Activated naive CD4-positive, alpha-beta T cell treated with anti-CD3 and anti-CD28 coated beads for 36 hours (primary cell): ENCODE measurements at regions not wholly inside any gene's neighbourhood (a gene's known extent, or its start where the extent isn't known, plus 50 kb on each side); places are given as distances from the start of the nearest gene placed in this dataset.

Experiments
- CTCF ChIA-PET: fragments of 350-600 bp; sonication (Branson Sonifier 250); formaldehyde crosslinking; loops from one replicate; lab custom pipeline; 2021; ENCODE audit warnings: antibody characterized with exemption; lab: Charles Lee
- DNase-seq: peaks from one replicate; pipeline ENCODE4 v3.0.0-alpha.2; 2020
- H3K27ac Mint-ChIP-seq: one replicate; pipeline ENCODE4 v1.8.0; 2021; ENCODE audit warnings: mild to moderate bottlenecking, mixed read lengths
- H3K27me3 Mint-ChIP-seq: one replicate; pipeline ENCODE4 v1.8.0; 2021; ENCODE audit warnings: low read depth, mixed read lengths
- H3K36me3 Mint-ChIP-seq: one replicate; pipeline ENCODE4 v1.8.0; 2021; ENCODE audit warnings: low read depth, mixed read lengths
- H3K4me1 Mint-ChIP-seq: one replicate; pipeline ENCODE4 v1.8.0; 2021; ENCODE audit warnings: low read depth, mixed read lengths
- H3K4me3 Mint-ChIP-seq: one replicate; pipeline ENCODE4 v1.8.0; 2021; ENCODE audit warnings: mild to moderate bottlenecking, moderate library complexity, mixed read lengths
- H3K9me3 Mint-ChIP-seq: one replicate; pipeline ENCODE4 v1.8.0; 2021; ENCODE audit warnings: mixed read lengths
- intact Hi-C: fragments of 100-400 bp; cut with micrococcal nuclease; formaldehyde crosslinking; loops from one replicate; pipeline ENCODE4 v1.15.1; 2023

DNA sequence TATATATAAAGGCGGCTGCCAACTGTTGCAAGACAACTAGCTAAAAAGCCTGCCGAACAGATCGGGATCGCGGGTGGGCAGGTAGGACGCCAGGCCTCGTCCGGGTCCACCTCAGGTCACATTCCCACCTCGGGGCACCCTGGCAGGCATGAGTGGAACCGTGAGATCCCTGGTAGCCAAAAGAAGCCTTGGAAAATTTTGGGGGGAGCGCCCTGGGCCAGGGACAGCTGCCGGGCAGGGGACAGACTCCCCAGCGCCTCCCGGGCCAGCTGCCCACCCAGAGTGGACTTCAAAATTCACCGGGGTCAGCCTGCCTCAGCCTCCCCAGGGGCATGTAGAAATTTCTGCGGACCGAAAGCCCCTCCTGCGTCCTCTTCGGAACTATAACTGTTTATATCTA, 760.9 kb downstream of the KCNJ18 start:
- Mint-ChIP-seq H3K4me1 (no peaks in the 10 kb centered on the region), H3K27ac (no peak overlapping the region), H3K9me3 (peaks cover 15% of the 10 kb centered on the region), H3K36me3 (no peaks in the 10 kb centered on the region), H3K27me3 (no peaks in the 10 kb centered on the region), H3K4me3 (no peak overlapping the region)
- DNase-seq: no peak
- intact Hi-C loops: no loop called here
- CTCF ChIA-PET: no interaction called here

DNA sequence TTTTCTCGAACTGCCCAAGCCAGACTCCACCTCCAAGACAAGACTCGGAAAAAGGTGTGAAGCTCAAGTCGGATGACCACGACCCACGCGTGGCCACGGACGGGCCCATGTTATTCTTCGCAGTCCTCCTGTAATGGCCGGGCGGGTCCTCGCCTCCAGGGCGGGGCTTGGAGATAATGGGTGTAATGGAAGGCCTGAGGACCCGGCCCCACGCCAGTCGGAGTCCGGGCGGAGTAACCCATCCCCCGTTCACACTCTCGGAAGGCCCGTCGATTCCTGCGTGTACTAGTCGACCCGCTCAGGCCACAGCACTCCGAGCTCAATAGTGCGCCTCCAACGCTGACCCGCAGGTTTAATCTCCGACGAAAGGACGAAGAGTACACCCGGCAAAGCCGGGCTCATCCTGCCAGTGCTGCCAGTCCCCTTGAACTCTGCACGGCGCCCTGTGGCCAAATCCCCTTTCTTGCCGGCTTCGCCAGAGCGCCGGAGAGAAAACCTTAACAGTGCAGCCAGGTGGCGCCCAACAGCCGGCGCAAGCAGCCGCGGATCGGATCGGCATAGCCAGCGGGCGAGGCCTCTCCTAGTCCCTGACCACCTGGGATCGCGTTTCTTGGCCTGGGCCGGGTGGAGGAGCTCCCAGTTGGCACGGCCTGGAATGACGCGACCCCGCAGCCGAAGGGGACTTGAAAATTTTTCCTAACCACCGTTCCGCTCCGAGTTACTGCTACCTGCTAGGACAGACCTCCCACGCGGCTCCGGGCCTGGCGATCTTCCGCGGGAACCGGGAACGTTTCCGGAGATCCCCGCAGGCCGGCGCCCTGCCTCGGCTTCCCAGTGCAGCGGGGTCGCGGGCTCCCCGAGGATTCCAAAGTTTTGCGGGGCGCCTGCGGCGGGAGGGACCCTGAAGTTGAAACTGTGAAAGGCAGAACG, 762.0 kb downstream of the KCNJ18 start:
- no peak for DNase-seq
- intact Hi-C loops: no loop called here
- CTCF ChIA-PET: no interaction called here
- Mint-ChIP-seq H3K9me3 (peaks cover 18% of the 10 kb centered on the region), H3K27me3 (no peaks in the 10 kb centered on the region), H3K4me3 (no peak overlapping the region), H3K27ac (no peak overlapping the region), H3K36me3 (no peaks in the 10 kb centered on the region), H3K4me1 (no peaks in the 10 kb centered on the region)

DNA sequence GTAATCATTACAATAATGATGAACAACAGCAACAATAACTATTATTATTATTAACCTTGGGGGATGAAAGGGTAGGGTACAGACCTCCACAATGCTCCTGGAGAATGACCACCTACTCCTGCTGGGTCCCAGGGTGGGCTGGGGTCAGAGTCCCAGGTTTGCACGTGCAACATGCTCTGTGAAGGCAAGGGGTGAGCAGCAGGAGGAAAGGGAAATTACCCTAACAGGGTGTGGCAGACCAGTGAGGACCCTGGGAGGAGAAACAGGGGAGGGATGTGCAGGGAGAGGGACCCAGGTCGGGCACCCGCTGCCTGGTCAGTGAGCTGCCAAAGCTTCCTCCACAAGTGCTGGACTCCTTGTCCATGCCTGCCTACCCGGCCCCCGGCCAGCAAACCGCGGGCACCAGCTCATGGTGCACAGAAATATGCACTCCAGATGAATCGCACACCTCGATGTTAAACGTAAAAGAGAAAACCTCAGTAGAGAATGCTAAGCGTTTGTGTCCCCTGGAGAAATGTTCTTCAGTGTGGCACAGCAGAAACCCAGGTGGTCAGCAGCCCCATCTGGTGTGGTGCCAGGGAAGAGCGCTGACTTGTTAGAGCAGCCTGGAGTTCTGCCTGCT, 767.1 kb downstream of the KCNJ18 start:
- CTCF ChIA-PET: no interaction called here
- DNase-seq: no peak
- H3K4me3 Mint-ChIP-seq: no peak overlapping the region
- no peaks in the 10 kb centered on the region for H3K27me3 Mint-ChIP-seq
- no peak overlapping the region for H3K27ac Mint-ChIP-seq
- H3K4me1 Mint-ChIP-seq: no peaks in the 10 kb centered on the region
- no peaks in the 10 kb centered on the region for H3K36me3 Mint-ChIP-seq
- intact Hi-C loops: no loop called here
- peaks cover 17% of the 10 kb centered on the region for H3K9me3 Mint-ChIP-seq

DNA sequence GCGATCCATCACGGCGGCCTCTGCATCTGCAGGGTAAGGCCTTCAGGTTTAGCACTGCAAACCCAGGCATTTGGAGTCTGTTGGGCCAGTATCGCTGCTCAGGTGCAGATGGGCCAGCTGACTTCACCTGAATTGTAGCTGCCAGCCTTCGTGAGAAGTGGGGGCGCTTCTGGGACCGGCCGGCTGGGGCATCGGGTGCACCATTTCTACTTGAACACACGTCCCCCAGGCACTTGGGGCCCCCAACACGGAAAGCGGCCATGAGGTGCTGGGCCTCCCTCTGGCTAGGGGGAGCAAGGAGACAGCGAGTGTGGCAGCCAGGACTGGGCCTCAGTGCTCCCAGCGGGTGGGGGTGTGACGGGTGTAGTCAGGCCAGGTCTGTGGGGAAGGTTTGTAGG, 767.6 kb downstream of the KCNJ18 start:
- intact Hi-C loops: no loop called here
- Mint-ChIP-seq H3K4me1 (no peaks in the 10 kb centered on the region), H3K27me3 (no peaks in the 10 kb centered on the region), H3K9me3 (peaks cover 17% of the 10 kb centered on the region), H3K36me3 (no peaks in the 10 kb centered on the region), H3K27ac (no peak overlapping the region), H3K4me3 (no peak overlapping the region)
- CTCF ChIA-PET: no interaction called here
- no peak for DNase-seq

DNA sequence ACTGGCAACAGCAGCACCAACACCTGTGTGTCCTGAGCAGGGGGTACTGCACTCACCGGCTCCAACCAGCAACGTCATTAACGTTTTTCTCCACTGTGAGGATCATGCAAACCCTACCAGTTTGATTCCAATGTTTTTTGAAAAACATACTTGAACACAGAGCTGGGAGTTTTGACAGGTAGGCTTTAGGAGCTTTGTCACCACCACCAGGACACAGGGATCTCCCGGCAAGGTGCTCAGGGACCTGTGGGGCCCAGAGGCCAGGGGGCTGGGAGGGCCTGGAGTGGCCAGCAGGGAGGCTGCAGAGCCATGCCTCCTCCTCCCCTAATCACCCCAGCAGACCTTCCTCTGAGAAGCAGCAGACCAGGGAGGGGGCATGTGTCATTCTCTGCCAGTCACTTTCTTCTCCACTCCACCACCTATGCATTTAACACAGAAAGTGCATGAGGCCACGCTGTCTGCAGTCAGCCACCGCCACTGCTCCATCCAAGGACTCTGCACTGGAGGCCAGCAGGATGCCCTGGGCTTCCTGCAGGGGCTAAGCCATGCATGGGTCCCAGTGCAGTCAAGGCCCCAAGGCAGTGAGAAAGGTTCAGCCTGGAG, 768.2 kb downstream of the KCNJ18 start:
- no peaks in the 10 kb centered on the region for H3K4me1 Mint-ChIP-seq
- H3K4me3 Mint-ChIP-seq: no peak overlapping the region
- intact Hi-C loops: no loop called here
- no peaks in the 10 kb centered on the region for H3K27me3 Mint-ChIP-seq
- H3K36me3 Mint-ChIP-seq: no peaks in the 10 kb centered on the region
- H3K9me3 Mint-ChIP-seq: peaks cover 13% of the 10 kb centered on the region
- DNase-seq: no peak
- CTCF ChIA-PET: no interaction called here
- no peak overlapping the region for H3K27ac Mint-ChIP-seq

DNA sequence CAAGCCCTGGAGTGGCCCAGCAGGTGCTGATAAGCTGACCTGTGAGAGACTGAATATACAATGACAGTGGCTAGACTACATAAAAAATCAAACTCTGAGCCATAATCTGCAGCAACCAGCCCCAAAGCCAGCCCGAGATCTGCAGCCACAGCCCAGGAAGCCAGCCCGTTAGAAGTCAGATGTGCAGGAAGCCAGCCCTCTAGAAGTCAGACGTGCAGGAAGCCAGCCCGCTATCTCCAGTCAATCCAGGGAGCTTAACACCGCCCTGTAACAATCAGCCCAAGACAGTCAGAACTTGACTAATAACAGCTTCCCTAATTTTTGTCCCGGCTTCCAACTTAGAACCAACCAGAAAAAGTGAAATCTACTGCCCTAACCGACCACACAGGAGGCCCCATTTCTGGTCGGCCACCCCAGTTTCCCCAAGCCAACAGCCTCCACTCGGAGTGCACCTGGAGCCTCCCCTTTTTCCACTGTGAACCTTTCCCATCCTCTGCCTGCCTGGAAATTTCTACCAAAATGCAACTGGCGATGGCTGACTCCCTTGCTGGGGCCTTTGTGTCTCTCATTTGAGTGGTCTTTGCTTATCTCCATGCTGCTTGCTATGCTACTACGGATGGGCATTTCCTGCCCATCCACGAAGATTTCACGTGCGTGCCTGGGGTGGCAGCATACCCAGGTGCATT, 769.3 kb downstream of the KCNJ18 start:
- H3K27me3 Mint-ChIP-seq: no peaks in the 10 kb centered on the region

DNA sequence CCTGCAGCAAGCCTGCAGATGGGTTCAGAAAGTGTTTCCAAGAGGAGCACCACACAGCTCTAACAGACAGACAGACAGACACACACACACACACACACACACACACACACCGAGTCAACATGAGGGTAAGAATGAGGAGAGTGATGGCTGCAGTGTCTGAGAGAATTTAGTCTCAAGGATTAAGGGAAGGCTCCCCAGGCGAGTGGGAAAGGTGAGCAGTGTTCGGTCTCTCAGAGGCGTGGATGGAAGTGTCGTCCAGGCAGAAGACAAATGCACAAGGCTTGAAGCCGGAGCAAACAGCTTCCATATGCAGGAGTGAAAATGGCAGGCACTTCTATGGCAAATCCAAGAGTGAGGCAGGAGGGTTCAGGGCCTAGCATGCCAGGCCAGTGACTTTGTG, 770.1 kb downstream of the KCNJ18 start:
- intact Hi-C loops: no loop called here
- DNase-seq: no peak
- Mint-ChIP-seq H3K27ac (no peak overlapping the region), H3K36me3 (no peaks in the 10 kb centered on the region), H3K27me3 (no peaks in the 10 kb centered on the region), H3K4me3 (no peak overlapping the region), H3K9me3 (peaks cover 13% of the 10 kb centered on the region), H3K4me1 (no peaks in the 10 kb centered on the region)
- CTCF ChIA-PET: no interaction called here

More for the DNA sequence above, 769.3 kb downstream of the KCNJ18 start:
- H3K4me3 Mint-ChIP-seq: no peak overlapping the region
- H3K9me3 Mint-ChIP-seq: peaks cover 13% of the 10 kb centered on the region
- no peaks in the 10 kb centered on the region for H3K4me1 Mint-ChIP-seq
- intact Hi-C loops: no loop called here
- no peak overlapping the region for H3K27ac Mint-ChIP-seq
- CTCF ChIA-PET: no interaction called here
- no peak for DNase-seq
- no peaks in the 10 kb centered on the region for H3K36me3 Mint-ChIP-seq

DNA sequence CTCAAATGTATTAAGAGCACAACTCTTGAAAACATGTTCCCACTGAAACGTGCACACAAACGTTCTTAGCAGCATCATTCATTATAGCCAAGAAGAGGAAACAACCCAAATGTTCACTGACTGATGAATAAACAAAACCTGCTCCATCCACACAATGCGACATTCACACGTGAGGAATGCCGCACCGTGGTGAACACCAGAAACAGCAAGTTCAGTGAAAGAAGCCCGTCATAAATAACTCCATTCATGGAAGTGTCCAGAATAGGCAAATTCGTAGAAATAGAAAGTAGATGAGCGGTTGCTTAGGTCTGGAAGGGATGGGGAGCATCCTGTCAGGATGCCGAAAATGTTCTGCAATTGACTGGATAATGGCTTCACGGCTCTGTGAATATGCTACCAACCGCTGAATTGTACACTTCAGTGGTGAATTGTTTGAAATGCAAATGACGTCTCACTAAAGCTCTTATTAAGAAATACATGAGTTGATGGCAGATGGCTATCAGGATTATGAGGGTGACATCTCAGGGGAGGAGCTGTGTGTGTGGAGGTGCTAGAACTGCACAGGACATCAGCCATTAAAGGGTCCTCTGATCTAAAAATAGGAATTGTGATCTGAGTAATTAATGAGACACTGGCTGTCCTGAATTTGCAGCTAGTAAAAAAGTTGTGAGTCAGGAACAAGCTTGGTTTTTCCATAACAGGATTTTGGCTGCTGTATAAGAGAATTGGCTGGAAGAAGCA, 771.0 kb downstream of the KCNJ18 start:
- no peak overlapping the region for H3K4me3 Mint-ChIP-seq
- CTCF ChIA-PET: no interaction called here
- peaks cover 12% of the 10 kb centered on the region for H3K9me3 Mint-ChIP-seq
- no peaks in the 10 kb centered on the region for H3K36me3 Mint-ChIP-seq
- no peaks in the 10 kb centered on the region for H3K4me1 Mint-ChIP-seq
- H3K27ac Mint-ChIP-seq: no peak overlapping the region
- intact Hi-C loops: no loop called here
- H3K27me3 Mint-ChIP-seq: no peaks in the 10 kb centered on the region
- no peak for DNase-seq

DNA sequence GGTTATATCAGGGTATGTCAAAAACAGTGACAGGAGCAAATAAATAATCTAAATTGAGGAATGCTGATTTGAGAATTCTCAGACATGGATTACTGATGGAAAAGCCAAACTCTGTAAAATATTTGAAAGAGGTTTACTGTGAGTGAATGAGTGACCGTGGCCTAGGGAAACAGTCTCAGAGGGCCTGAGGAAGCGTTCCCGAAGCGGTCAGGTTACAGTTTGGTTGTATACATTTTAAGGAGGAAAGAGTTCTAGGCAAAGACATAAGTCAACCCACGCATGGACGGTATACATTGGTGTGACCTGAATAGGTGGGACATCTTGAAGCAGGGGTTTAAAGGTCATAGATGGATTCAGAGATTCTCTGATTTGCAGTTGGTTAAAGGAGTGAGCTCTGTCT, 771.7 kb downstream of the KCNJ18 start:
- no peak for DNase-seq
- H3K27ac Mint-ChIP-seq: no peak overlapping the region
- H3K36me3 Mint-ChIP-seq: no peaks in the 10 kb centered on the region
- no peaks in the 10 kb centered on the region for H3K4me1 Mint-ChIP-seq
- H3K4me3 Mint-ChIP-seq: no peak overlapping the region
- intact Hi-C loops: no loop called here
- peaks cover 11% of the 10 kb centered on the region for H3K9me3 Mint-ChIP-seq
- CTCF ChIA-PET: no interaction called here
- H3K27me3 Mint-ChIP-seq: no peaks in the 10 kb centered on the region

DNA sequence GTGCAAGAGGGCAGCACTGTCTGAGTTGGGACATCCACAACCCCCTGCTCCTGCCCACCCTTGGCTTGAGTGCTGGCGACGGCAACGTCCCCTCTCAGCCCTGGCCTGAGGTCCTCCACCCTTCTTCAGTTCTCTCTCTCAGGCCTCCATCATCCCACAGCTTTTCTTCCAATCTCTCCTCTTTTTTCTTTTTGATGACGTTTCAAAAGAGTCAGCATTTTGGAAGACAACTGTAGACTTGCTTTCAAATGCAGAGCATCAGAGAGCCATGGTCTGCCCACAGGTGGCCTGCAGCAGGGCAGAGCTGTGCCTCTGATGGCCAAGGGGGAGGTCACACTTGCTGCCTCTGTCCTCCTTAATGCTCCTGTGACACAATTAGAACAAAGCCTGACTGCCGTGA, 775.4 kb downstream of the KCNJ18 start:
- no peaks in the 10 kb centered on the region for H3K27me3 Mint-ChIP-seq
- H3K4me3 Mint-ChIP-seq: no peak overlapping the region
- CTCF ChIA-PET: no interaction called here
- no peak for DNase-seq
- H3K9me3 Mint-ChIP-seq: peaks cover 9% of the 10 kb centered on the region
- intact Hi-C loops: no loop called here
- H3K27ac Mint-ChIP-seq: no peak overlapping the region
- no peaks in the 10 kb centered on the region for H3K4me1 Mint-ChIP-seq
- H3K36me3 Mint-ChIP-seq: no peaks in the 10 kb centered on the region

DNA sequence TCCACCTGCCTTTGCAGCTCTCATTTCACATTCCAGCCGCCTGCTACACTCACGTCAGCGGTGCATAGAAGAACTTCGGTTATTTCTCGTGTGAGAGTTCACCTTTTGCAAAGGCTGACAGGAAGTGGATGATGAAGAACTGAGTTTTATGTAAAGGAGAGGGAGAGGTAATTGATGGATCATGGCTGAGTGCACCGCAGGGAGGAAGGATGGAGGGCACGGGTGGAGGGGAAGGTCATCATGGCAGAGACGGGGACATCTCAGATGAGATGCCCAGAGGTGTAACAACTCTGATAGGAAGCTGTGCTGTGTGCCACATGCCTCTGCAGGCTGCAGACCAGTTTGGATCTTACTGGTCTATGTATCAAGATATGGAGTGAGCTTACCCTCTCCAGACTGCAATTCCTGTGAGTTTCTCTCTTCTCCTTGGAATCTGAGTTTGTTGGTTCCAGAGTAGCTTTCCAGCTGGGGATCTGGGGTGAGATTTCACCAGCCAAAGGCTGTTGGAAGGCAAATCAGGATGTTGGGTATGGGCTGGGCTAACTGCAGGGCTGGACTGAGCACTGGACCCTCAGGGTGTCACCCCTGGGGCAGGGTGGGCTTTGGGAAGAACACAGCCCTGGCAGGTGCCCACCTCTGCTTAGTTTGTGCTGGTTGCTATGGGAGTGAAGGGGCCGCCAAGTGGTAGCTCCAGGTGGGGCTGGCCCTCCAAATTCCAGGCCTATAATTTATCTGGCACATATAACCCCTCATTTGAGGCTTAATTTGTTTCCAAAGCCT, 777.0 kb downstream of the KCNJ18 start:
- DNase-seq: no peak
- intact Hi-C loops: no loop called here
- CTCF ChIA-PET: no interaction called here
- Mint-ChIP-seq H3K9me3 (peaks cover 5% of the 10 kb centered on the region), H3K36me3 (no peaks in the 10 kb centered on the region), H3K4me1 (no peaks in the 10 kb centered on the region), H3K27ac (no peak overlapping the region), H3K4me3 (no peak overlapping the region), H3K27me3 (no peaks in the 10 kb centered on the region)
